ENCODE measurements at regions not wholly inside any gene's neighbourhood (a gene's known extent, or its start where the extent isn't known, plus 50 kb on each side); places are given as distances from the start of the nearest gene placed in this dataset.
A peak's percentile ranks its signal among the peaks of the same experiment; 100 is the strongest.
"Not testable (repeated sequence)": the region's sequence is repeated elsewhere in the genome, so short reads cannot be mapped to it uniquely, and the experiment has no call there.

DNA sequence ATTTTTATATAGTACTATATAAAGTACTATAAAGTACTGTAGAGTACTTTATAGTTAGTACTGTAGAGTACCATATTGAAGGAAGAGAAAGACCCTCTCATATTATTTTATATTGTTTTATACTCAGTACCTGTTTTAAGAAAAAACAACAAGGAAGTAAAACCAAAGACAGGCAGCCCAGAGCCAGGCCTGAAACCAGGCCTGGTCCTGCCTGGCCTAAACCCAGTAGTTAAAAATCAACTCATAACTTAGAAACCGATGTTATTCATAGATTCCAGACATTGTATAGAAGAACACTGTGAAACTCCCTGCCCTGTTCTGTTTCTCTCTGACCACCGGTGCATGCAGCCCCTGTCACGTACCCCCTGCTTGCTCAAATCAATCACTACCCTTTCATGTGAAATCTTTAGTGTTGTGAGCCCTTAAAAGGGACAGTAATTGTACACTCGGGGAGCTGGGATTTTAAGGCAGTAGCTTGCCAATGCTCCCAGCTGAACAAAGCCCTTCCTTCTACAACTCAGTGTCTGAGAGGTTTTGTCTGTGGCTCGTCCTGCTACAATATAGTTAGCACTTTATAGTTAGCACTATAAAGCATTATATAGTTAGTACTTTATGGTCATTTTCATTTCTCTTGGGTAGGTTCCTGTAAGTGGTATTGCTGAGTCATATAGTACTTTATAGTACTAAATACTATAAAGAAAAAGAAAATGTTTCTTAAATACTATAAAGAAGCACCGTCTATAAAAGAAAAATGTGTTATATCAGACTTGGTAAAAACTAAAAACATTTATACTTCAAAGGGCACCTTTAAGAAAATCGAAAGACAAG, 940.6 kb upstream of the ACO1 start:
- H3K27me3 ChIP-seq (ENCODE audit: low read depth); H3K4me3 ChIP-seq; H3K4me1 ChIP-seq; H3K36me3 ChIP-seq (replicated peaks); DNase-seq (ENCODE audit: low spot score in 2 of 2); in situ Hi-C loops (cut with MboI; ENCODE audit: low sequenced_read_pairs); H3K9me3 ChIP-seq: not testable (repeated sequence)

DNA sequence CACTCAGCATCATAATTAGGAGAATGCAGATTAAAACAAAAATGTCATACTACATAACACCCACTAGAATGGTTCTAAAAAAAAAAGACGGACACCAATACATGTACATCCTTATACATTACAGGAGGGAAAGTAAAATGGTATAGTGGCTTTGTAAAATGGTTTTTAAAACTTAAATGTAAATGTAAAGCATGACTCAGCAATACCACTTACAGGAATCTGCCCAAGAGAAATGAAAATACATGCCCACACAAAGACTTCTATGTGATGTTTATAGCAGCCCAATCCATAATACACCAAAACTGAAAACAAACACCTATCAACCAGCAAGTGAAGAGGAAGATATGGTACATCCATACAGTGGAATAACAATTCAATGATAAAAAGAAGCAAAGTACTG, 939.1 kb upstream of the ACO1 start:
- H3K4me1 ChIP-seq, result no peaks in the 10 kb centered on the region
- no peak overlapping the region for H3K4me3 ChIP-seq
- H3K27me3 ChIP-seq (ENCODE audit: low read depth), result no peaks in the 10 kb centered on the region
- DNase-seq (ENCODE audit: low spot score in 2 of 2), result no peak
- H3K9me3 ChIP-seq, result no peaks in the 10 kb centered on the region
- no peaks in the 10 kb centered on the region for H3K36me3 ChIP-seq (replicated peaks)
- in situ Hi-C loops (cut with MboI; ENCODE audit: low sequenced_read_pairs), result no loop called here

DNA sequence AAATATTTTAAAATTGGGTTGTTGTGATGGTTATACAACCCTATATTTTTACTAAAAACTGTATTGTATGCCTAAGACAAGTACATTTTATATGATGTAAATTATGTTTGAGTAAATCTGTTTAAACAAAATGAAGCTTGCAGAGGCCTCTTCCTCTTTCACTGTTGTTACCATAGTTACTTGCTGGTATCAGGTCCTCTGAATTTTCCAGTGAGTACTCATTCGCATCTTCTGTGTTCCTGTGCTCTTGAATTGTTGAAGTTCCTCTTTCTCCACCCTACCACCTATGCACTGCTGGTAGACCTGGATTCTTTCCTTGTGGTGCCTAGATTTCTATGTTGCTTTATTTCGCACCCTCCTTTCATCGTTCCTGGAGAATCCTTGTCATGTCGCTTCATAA, 938.5 kb upstream of the ACO1 start:
- no peak for DNase-seq (ENCODE audit: low spot score in 2 of 2)
- Histone ChIP-seq H3K4me3 (no peak overlapping the region), H3K9me3 (no peaks in the 10 kb centered on the region), H3K36me3 (replicated peaks) (no peaks in the 10 kb centered on the region), H3K4me1 (no peaks in the 10 kb centered on the region), H3K27me3 (ENCODE audit: low read depth) (no peaks in the 10 kb centered on the region)
- in situ Hi-C loops (cut with MboI; ENCODE audit: low sequenced_read_pairs), result no loop called here

DNA sequence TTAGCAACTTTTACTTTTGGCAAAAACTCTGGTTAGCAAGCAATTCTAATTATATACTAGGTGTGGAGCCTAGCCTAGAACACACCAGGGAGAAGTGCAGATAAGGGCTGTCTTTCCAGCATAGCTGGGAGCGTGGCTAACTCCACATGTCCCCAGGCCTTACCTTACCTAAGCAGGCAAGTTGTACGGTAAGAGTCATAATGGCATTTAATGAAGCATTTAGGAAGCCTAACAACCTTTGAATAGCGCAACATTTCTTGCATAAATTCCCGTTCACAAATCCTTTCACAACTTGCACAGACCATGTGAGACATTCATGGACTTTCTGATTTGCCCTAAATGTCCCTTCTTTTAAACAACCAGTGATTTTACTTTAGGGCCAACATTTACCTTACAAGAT, 917.4 kb upstream of the ACO1 start:
- Histone ChIP-seq H3K4me3 (no peak overlapping the region), H3K36me3 (replicated peaks) (no peaks in the 10 kb centered on the region), H3K9me3 (no peaks in the 10 kb centered on the region), H3K4me1 (no peaks in the 10 kb centered on the region), H3K27me3 (ENCODE audit: low read depth) (no peaks in the 10 kb centered on the region)
- DNase-seq (ENCODE audit: low spot score in 2 of 2), result no peak
- in situ Hi-C loops (cut with MboI; ENCODE audit: low sequenced_read_pairs), result no loop called here

DNA sequence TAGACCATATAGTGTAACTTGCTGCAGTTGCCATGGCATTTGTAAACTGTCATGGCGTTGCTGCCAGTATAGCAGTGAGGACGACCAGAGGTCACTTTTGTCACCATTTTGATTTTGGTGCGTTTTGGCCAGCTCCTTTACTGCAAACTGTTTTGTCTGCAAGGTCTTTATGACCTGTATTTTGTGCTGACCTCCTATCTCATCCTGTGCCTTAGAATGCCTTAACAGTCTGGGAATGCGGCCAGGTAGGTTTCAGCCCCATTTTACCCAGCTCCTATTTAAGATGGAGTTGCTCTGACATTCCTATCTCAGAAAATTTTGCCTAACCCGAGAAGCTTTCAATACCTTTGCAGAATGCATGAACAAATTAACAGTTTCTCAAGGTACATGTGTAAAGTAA, 914.4 kb upstream of the ACO1 start:
- Histone ChIP-seq H3K4me1 (no peaks in the 10 kb centered on the region), H3K4me3 (no peak overlapping the region), H3K27me3 (ENCODE audit: low read depth) (no peaks in the 10 kb centered on the region), H3K9me3 (no peaks in the 10 kb centered on the region), H3K36me3 (replicated peaks) (no peaks in the 10 kb centered on the region)
- no peak for DNase-seq (ENCODE audit: low spot score in 2 of 2)
- in situ Hi-C loops (cut with MboI; ENCODE audit: low sequenced_read_pairs), result no loop called here

DNA sequence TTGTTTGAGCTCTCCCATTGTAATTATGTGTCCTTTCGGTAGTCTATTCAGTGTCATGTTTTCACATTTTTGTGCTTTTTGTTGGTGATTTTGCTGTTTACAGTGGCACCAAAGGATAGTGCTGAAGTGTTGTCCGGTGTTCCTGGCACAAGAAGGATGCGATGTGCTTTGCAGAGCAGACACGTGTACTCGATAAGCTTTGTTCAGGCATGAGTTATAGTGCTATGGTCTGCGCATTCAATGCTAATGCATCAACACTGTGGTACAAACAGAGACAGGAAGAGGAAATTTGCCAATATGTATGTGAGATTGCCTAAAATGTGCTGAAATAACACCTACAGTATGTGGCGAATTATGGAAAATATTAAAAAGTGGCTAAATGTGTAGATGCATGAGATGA, 913.4 kb upstream of the ACO1 start:
- Histone ChIP-seq H3K27me3 (ENCODE audit: low read depth) (no peaks in the 10 kb centered on the region), H3K4me1 (no peaks in the 10 kb centered on the region), H3K36me3 (replicated peaks) (no peaks in the 10 kb centered on the region), H3K9me3 (no peaks in the 10 kb centered on the region), H3K4me3 (no peak overlapping the region)
- in situ Hi-C loops (cut with MboI; ENCODE audit: low sequenced_read_pairs), result no loop called here
- no peak for DNase-seq (ENCODE audit: low spot score in 2 of 2)

DNA sequence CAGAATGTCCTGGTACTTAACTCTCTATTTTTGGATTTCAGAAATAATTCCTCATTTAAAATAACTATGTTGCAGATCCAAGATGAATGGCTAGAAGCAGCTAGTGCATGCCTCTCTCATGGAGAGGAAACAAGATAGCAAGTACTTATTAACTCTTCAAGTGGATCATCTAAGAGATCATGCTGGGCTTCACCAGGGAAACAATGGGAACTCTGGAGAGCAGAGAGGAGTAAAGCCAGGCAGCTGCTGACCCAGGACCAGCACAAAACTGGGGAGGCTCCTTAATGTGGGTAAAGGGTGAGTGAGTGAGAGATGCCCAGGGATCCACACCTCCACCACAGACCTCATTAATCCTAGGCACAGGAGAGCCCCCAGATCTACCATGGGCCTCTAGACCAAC, 897.8 kb upstream of the ACO1 start:
- Histone ChIP-seq H3K27me3 (ENCODE audit: low read depth) (no peaks in the 10 kb centered on the region), H3K4me3 (no peak overlapping the region), H3K4me1 (no peaks in the 10 kb centered on the region), H3K36me3 (replicated peaks) (no peaks in the 10 kb centered on the region), H3K9me3 (no peaks in the 10 kb centered on the region)
- in situ Hi-C loops (cut with MboI; ENCODE audit: low sequenced_read_pairs), result no loop called here
- no peak for DNase-seq (ENCODE audit: low spot score in 2 of 2)

DNA sequence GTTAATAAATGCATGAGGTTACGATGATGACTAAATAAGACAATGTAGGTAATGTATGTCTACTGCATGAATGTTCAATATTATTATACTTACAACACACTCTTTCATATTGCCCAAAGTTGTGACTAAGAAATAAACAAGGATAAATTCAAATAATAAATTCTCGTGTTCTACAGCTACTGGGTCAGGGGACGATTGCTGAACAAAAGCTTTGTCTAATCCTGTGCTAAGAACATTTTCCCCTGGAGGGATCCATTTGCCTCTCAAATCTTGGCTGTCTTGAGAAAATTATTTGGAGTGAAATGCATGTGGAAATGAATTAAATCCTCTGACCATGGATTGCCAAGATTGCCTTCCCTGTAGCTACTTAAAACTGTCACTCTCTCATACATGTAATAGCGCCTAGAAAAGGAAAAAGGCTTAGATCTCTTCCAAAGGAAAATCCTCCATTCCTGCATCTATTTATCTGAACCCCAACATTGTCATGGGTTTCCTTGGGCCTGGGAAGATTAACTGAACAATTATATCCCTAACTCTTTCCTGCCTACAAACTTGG, 893.8 kb upstream of the ACO1 start:
- Histone ChIP-seq H3K4me3 (no peak overlapping the region), H3K27me3 (ENCODE audit: low read depth) (no peaks in the 10 kb centered on the region), H3K9me3 (no peaks in the 10 kb centered on the region), H3K4me1 (no peaks in the 10 kb centered on the region), H3K36me3 (replicated peaks) (no peaks in the 10 kb centered on the region)
- in situ Hi-C loops (cut with MboI; ENCODE audit: low sequenced_read_pairs), result no loop called here
- no peak for DNase-seq (ENCODE audit: low spot score in 2 of 2)

DNA sequence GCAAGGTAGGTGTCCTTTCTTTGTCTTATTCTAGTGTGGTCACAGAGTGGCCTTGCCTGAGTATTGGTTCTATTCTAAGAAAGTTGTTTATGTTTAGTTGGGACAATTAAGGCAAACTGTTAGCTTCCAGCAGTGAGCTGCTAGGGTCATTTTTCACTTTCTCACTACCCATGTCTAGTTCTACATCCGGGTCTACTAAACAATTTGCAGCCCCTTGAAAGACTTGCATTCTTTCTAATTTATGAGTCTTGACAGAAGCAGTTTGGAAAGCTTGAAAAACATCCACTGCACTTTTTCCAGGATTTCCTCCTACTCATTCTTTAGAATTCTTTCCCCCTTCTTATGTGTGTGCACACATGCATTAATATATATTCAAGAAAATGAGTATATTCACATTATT, 892.2 kb upstream of the ACO1 start:
- in situ Hi-C loops (cut with MboI; ENCODE audit: low sequenced_read_pairs), result no loop called here
- Histone ChIP-seq H3K9me3 (no peaks in the 10 kb centered on the region), H3K27me3 (ENCODE audit: low read depth) (no peaks in the 10 kb centered on the region), H3K4me1 (no peaks in the 10 kb centered on the region), H3K36me3 (replicated peaks) (no peaks in the 10 kb centered on the region), H3K4me3 (no peak overlapping the region)
- DNase-seq (ENCODE audit: low spot score in 2 of 2), result no peak

DNA sequence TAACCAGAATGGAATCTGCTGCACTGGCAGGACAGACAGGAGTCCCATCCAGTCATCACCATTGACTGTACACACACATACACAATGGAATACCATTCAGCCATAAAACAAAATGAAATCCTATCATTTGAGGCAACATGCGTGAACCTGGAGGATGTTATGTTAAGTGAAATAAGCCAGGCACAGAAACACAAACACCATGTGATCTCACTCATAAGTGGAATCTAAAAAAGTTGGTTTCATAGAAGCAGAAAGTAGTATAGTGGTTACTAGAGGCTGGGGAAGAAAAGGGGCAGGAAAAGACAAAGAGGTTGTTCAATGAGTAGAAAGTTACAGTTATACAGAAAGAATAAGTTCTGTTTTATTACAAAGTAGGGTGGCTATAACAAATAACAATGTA, 884.0 kb upstream of the ACO1 start:
- in situ Hi-C loops (cut with MboI; ENCODE audit: low sequenced_read_pairs), result no loop called here
- H3K9me3 ChIP-seq, result no peaks in the 10 kb centered on the region
- no peaks in the 10 kb centered on the region for H3K36me3 ChIP-seq (replicated peaks)
- H3K4me1 ChIP-seq, result no peaks in the 10 kb centered on the region
- H3K27me3 ChIP-seq (ENCODE audit: low read depth), result no peaks in the 10 kb centered on the region
- DNase-seq (ENCODE audit: low spot score in 2 of 2), result no peak
- H3K4me3 ChIP-seq, result no peak overlapping the region

DNA sequence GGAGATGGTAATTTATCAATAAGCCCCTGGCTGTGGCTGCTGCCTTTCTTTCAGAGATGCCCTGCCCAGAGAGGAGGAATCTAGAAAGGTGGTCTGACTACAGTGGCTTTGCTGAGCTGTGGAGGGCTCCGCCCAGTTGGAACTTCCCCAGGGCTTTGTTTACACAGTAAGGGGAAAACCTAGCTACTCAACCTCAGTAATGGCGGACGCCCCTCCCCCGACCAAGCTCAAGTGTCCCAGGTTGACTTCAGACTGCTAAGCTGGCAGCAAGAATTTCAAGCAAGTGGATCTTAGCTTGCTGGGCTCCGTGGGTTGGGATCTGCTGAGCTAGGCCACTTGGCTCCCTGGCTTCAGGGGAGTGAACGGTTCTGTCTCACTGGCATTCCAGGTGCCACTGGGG, 865.4 kb upstream of the ACO1 start:
- peak in 1 of 2 experiments; percentile 14 for DNase-seq (ENCODE audit: low spot score in 2 of 2)
- Histone ChIP-seq H3K27me3 (ENCODE audit: low read depth) (no peaks in the 10 kb centered on the region), H3K36me3 (replicated peaks) (no peaks in the 10 kb centered on the region), H3K9me3 (no peaks in the 10 kb centered on the region), H3K4me1 (no peaks in the 10 kb centered on the region), H3K4me3 (no peak overlapping the region)
- in situ Hi-C loops (cut with MboI; ENCODE audit: low sequenced_read_pairs), result no loop called here

DNA sequence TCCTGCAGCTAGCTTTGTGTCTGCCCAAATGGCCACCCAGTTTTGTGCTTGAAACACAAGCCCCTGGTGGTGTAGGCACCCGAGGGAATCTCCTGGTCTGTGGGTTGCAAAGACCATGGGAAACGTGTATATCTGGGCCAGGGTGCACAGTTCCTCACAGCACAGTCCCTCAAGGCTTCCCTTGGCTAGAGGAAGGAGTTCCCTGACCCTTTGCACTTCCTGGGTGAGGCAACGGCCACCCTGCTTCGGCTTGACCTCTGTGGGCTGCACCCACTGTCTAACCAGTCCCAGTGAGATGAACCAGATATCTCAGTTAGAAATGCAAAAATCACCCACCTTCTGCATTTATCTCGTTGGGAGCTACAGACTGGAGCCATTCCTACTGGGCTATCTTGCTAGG, 865.0 kb upstream of the ACO1 start:
- no peak for DNase-seq (ENCODE audit: low spot score in 2 of 2)
- no peaks in the 10 kb centered on the region for H3K4me1 ChIP-seq
- H3K36me3 ChIP-seq (replicated peaks), result no peaks in the 10 kb centered on the region
- no peaks in the 10 kb centered on the region for H3K27me3 ChIP-seq (ENCODE audit: low read depth)
- no peaks in the 10 kb centered on the region for H3K9me3 ChIP-seq
- in situ Hi-C loops (cut with MboI; ENCODE audit: low sequenced_read_pairs), result no loop called here
- H3K4me3 ChIP-seq, result no peak overlapping the region

DNA sequence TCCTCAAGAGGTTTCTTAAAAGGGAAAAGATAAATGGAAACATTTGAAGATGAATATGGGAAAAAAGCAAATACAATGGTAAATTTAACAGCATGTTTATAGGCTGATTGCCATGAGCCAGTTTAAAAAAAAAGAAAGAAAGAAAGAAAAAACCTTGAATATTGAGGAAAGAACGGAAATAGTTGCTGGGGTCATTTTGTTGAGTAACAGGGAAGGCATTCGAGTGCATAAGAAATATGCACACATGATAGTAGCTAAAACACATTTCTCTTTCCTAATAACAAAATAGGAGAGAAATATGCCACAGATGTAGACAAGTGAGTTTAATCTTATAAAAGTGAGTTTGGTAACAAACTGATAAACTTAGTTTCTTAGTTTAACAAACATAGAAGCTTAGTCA, 864.6 kb upstream of the ACO1 start:
- Histone ChIP-seq H3K4me3 (no peak overlapping the region), H3K27me3 (ENCODE audit: low read depth) (no peaks in the 10 kb centered on the region), H3K4me1 (no peaks in the 10 kb centered on the region), H3K36me3 (replicated peaks) (no peaks in the 10 kb centered on the region), H3K9me3 (no peaks in the 10 kb centered on the region)
- in situ Hi-C loops (cut with MboI; ENCODE audit: low sequenced_read_pairs), result no loop called here
- DNase-seq (ENCODE audit: low spot score in 2 of 2), result no peak

DNA sequence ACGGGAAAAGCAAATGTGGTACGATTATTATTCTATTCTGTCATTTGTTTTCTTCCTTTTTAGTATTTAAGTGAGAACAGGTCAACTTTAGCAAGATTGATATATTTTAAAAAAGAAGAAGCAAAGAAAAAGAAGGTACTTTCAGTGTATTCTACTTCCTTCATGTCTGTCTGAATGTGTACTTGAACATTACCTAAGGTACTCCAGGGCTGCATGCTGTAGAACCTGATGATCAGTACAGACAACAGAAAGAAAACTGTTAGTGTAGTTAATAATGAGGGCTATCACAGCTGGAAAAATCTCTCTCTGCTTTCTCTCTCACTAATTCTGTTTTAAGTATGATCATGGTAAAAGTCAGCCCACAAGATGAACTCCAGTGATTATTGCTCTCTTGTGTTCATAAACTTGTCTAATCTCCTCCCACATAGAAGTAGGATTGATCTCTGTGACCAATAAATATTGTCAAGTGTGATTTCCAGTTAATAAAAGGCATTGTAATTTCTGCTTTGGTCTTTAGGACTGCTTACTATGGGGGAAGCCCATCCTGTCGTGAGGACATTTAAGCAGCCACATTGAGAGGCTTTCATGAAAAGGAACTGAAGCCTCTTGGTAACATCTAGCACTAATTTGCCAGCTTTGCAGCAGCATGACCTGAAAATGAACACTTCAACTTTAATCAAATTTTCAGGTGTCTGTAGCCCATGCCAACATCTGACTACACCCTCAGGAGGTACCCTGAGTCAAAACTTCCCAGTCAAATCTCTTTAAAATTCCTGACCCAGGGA, 864.0 kb upstream of the ACO1 start:
- Histone ChIP-seq H3K9me3 (no peaks in the 10 kb centered on the region), H3K4me1 (no peaks in the 10 kb centered on the region), H3K27me3 (ENCODE audit: low read depth) (no peaks in the 10 kb centered on the region), H3K4me3 (no peak overlapping the region), H3K36me3 (replicated peaks) (no peaks in the 10 kb centered on the region)
- in situ Hi-C loops (cut with MboI; ENCODE audit: low sequenced_read_pairs), result no loop called here
- no peak for DNase-seq (ENCODE audit: low spot score in 2 of 2)

Data from HAP-1 (cell line).